GM10248 (cell line): ENCODE measurements at regions not wholly inside any gene's neighbourhood (a gene's known extent, or its start where the extent isn't known, plus 50 kb on each side); places are given as distances from the start of the nearest gene placed in this dataset.

Experiments used
- CTCF ChIA-PET: fragments of 300-600 bp; sonication (Branson Sonifier 250); formaldehyde crosslinking; extraction: SDS; loops from one replicate; lab custom pipeline; 2021; ENCODE audit warnings: antibody characterized with exemption; lab: Yijun Ruan, JAX
- POLR2A ChIA-PET: fragments of 350-650 bp; sonication (Branson Sonifier 250); formaldehyde crosslinking; extraction: SDS; loops from one replicate; lab custom pipeline; 2020; ENCODE audit warnings: antibody characterized with exemption; lab: Yijun Ruan, JAX
- DNase-seq: peaks from one replicate; pipeline ENCODE4 v3.0.0; 2012; ENCODE audit errors: extremely low spot score
- TF ChIP-seq, protein P1 (sequence below): IDR thresholded peaks from 2 replicates; pipeline ENCODE4 v1.5.1; 2012; ENCODE audit warnings: mild to moderate bottlenecking, low read depth; ENCODE audit errors: extremely low read depth, missing control alignments, control extremely low read depth

GRCh38 chr3:3241596-3241995 lies 62.1 kb upstream of the CRBN start:
- no peak for DNase-seq
- CTCF ChIA-PET = interaction anchor here (1.7 kb wide), 1 partner anchor 14 kb away, joined by 6 read pairs; no protein-coding TSS in a partner anchor
- TF ChIP-seq, protein P1, sequence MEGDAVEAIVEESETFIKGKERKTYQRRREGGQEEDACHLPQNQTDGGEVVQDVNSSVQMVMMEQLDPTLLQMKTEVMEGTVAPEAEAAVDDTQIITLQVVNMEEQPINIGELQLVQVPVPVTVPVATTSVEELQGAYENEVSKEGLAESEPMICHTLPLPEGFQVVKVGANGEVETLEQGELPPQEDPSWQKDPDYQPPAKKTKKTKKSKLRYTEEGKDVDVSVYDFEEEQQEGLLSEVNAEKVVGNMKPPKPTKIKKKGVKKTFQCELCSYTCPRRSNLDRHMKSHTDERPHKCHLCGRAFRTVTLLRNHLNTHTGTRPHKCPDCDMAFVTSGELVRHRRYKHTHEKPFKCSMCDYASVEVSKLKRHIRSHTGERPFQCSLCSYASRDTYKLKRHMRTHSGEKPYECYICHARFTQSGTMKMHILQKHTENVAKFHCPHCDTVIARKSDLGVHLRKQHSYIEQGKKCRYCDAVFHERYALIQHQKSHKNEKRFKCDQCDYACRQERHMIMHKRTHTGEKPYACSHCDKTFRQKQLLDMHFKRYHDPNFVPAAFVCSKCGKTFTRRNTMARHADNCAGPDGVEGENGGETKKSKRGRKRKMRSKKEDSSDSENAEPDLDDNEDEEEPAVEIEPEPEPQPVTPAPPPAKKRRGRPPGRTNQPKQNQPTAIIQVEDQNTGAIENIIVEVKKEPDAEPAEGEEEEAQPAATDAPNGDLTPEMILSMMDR = no peak
- POLR2A ChIA-PET = no interaction called here

DNA sequence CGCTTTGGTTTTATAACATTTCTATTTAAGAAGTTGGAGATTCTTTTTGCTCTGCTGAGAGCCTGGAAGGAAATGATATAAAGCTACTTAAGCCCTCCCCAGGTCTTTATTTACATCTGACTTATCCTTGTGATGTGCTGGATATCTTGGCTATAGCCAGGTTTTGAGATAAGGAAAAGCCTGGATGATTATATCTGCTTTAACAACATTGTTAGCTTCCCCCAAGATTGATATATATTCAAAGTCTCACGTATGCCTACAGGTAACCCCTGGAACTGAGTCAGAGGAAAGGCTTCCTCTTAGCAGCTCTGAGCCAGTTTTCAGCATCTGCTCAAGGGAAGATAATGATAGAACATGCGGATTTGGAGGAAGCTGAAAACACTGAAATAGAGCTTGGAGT lies 61.5 kb upstream of the CRBN start:
- TF ChIP-seq, protein P1 = no peak
- no peak for DNase-seq
- ChIA-PET CTCF (interaction anchor here (1.7 kb wide), 1 partner anchor 15 kb away, joined by 6 read pairs; no protein-coding TSS in a partner anchor), POLR2A (no interaction called here)

- TF ChIP-seq, protein P1 = no peak
- ChIA-PET POLR2A (no interaction called here), CTCF (interaction anchor here (0.8 to 3.1 kb wide), 2 partner anchors 13 to 38 kb away, joined by 3 to 10 read pairs; no protein-coding TSS in a partner anchor)
- no peak for DNase-seq
Observed at GRCh38 chr3:3237979-3238378, 58.5 kb upstream of the CRBN start.

- CTCF ChIA-PET = interaction anchor here (1.4 kb wide), 1 partner anchor 32 kb away, joined by 4 read pairs; no protein-coding TSS in a partner anchor
- TF ChIP-seq, protein P1 = no peak
Observed at GRCh38 chr3:3232251-3232650, 52.8 kb upstream of the CRBN start.

More at GRCh38 chr3:3232251-3232650, 52.8 kb upstream of the CRBN start:
- POLR2A ChIA-PET = no interaction called here
- DNase-seq = no peak
